ENCODE measurements at regions not wholly inside any gene's neighbourhood (a gene's known extent, or its start where the extent isn't known, plus 50 kb on each side); places are given as distances from the start of the nearest gene placed in this dataset.

DNA sequence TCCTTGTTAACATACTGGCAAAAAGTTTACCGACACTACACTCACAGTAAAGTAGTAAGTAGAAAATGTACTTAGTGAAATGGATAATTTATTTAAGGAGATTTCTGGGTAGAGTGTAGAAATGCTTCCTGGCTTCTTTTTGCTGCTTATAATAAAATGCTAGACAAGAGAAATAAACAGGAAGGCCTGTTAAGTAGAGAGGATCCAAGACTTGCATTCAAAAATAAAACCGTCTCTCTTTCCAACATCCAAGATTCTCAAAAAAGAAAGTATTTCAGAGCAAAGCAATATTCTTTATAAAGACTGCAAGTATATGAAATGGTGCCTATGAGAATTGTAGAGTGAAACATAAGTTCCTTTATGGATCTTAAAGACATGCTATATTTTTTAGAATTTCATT, 77.0 kb upstream of the CNTN6 start:
- peaks cover 14% of the 10 kb centered on the region for H3K9me3 Mint-ChIP-seq (ENCODE audit: unreplicated experiment)
- TF ChIP-seq, protein P1, sequence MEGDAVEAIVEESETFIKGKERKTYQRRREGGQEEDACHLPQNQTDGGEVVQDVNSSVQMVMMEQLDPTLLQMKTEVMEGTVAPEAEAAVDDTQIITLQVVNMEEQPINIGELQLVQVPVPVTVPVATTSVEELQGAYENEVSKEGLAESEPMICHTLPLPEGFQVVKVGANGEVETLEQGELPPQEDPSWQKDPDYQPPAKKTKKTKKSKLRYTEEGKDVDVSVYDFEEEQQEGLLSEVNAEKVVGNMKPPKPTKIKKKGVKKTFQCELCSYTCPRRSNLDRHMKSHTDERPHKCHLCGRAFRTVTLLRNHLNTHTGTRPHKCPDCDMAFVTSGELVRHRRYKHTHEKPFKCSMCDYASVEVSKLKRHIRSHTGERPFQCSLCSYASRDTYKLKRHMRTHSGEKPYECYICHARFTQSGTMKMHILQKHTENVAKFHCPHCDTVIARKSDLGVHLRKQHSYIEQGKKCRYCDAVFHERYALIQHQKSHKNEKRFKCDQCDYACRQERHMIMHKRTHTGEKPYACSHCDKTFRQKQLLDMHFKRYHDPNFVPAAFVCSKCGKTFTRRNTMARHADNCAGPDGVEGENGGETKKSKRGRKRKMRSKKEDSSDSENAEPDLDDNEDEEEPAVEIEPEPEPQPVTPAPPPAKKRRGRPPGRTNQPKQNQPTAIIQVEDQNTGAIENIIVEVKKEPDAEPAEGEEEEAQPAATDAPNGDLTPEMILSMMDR (IDR thresholded peaks at IDR 0.05; ENCODE audit: unreplicated experiment): no peak
- no peak overlapping the region for H3K27ac Mint-ChIP-seq (ENCODE audit: unreplicated experiment)
- DNase-seq (ENCODE audit: low spot score): no peak
- no peaks in the 10 kb centered on the region for H3K4me1 Mint-ChIP-seq (ENCODE audit: unreplicated experiment)
- no peak overlapping the region for H3K4me3 Mint-ChIP-seq (ENCODE audit: unreplicated experiment)
- H3K36me3 Mint-ChIP-seq (ENCODE audit: low read depth, unreplicated experiment): no peaks in the 10 kb centered on the region
- no peaks in the 10 kb centered on the region for H3K27me3 Mint-ChIP-seq (ENCODE audit: unreplicated experiment)

DNA sequence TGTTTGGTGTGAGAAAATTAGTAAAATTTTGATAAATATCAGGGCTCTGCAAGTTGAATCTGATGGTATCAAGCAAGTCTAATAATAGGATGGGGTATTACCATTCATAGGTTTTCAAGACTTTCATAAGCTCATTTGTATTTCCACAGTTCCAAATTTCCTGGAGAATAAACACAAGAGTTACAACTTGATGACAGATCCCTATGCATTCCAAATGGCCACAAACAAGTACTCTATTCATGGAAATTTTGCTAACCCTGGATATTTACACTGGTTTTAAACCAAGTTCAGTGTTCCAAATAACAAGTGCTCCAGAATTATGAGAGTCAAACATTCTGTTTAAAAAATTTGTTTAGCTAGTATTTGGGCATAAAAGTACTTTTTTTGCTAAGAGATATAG, 75.0 kb upstream of the CNTN6 start:
- Mint-ChIP-seq H3K27me3 (ENCODE audit: unreplicated experiment) (no peaks in the 10 kb centered on the region), H3K27ac (ENCODE audit: unreplicated experiment) (no peak overlapping the region), H3K4me1 (ENCODE audit: unreplicated experiment) (no peaks in the 10 kb centered on the region), H3K9me3 (ENCODE audit: unreplicated experiment) (peaks cover 14% of the 10 kb centered on the region), H3K4me3 (ENCODE audit: unreplicated experiment) (no peak overlapping the region), H3K36me3 (ENCODE audit: low read depth, unreplicated experiment) (peaks cover 3% of the 10 kb centered on the region)
- TF ChIP-seq, protein P1 (IDR thresholded peaks at IDR 0.05; ENCODE audit: unreplicated experiment): no peak
- DNase-seq (ENCODE audit: low spot score): no peak

DNA sequence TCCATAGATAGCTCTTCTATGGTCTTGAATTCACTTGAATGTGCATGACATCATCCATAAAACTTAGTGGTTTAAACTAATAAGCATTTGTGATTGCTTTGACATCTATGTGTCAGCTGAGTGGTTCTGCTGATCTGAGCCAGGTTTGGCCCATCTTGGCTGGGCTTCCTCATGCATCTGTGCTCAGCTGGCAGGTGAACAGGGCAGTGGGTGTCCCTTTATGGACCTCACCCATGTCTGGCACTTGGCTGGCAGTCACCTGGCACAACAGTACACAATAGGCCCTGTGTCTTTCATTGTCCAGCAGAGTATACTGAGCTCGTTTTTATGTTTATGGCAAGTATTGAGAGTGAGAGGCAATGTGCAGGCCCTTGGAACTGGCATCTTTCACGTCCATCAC, 73.7 kb upstream of the CNTN6 start:
- DNase-seq (ENCODE audit: low spot score): no peak
- H3K27me3 Mint-ChIP-seq (ENCODE audit: unreplicated experiment): no peaks in the 10 kb centered on the region
- no peak overlapping the region for H3K27ac Mint-ChIP-seq (ENCODE audit: unreplicated experiment)
- H3K4me3 Mint-ChIP-seq (ENCODE audit: unreplicated experiment): no peak overlapping the region
- peaks cover 3% of the 10 kb centered on the region for H3K36me3 Mint-ChIP-seq (ENCODE audit: low read depth, unreplicated experiment)
- H3K4me1 Mint-ChIP-seq (ENCODE audit: unreplicated experiment): no peaks in the 10 kb centered on the region
- peaks cover 7% of the 10 kb centered on the region for H3K9me3 Mint-ChIP-seq (ENCODE audit: unreplicated experiment)
- TF ChIP-seq, protein P1 (IDR thresholded peaks at IDR 0.05; ENCODE audit: unreplicated experiment): no peak

DNA sequence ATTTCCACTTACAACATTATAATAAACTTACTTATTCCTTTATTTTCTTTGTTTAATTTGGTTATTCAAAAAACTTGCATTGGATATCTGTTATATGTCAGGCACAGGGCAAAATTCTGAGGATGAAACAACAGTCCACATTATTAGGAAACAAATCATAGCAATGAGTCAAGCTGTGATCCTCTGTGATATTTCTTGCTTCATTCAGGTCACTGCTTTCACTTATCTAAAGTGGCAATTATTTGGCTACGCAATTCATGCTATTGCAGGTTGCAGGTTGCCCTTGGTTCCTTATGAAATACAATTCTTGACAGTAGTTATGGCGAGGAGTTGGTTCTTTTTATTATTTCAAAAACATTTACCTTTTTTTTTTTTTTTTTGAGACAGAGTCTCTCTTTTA, 66.4 kb upstream of the CNTN6 start:
- Mint-ChIP-seq H3K27me3 (ENCODE audit: unreplicated experiment) (no peaks in the 10 kb centered on the region), H3K36me3 (ENCODE audit: low read depth, unreplicated experiment) (peaks cover 3% of the 10 kb centered on the region), H3K4me3 (ENCODE audit: unreplicated experiment) (no peak overlapping the region), H3K4me1 (ENCODE audit: unreplicated experiment) (no peaks in the 10 kb centered on the region), H3K9me3 (ENCODE audit: unreplicated experiment) (peaks cover 10% of the 10 kb centered on the region), H3K27ac (ENCODE audit: unreplicated experiment) (no peak overlapping the region)
- no peak for DNase-seq (ENCODE audit: low spot score)
- TF ChIP-seq, protein P1 (IDR thresholded peaks at IDR 0.05; ENCODE audit: unreplicated experiment): no peak

DNA sequence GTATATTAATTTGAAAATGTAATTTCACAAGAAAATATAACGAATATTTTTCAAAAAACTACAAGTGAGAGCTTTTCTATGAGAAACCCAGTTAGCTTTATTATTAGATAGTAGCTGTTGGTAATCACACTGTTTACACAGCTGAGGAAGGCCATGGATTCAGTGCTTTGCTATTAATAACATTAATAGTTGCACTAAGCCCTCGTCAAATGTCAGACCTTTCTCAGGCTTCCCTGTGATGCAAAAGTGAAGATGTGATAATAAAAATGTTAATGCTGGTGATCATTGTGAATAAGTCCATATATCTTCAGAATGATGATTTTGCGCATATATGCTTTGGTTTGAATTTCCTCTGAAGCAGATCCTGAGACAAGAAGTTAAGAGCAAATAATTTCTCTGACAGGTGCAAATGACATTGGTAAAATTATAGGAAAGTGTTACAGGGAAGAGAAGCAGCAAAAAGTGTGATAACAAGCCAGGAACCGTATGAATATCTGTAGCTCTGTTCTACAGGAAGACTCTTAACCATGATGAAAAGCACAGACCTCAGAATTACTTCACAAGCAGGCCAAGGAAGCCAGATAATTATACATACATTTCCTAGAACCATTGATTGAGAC, 56.5 kb upstream of the CNTN6 start:
- peaks cover 17% of the 10 kb centered on the region for H3K9me3 Mint-ChIP-seq (ENCODE audit: unreplicated experiment)
- H3K4me3 Mint-ChIP-seq (ENCODE audit: unreplicated experiment): no peak overlapping the region
- H3K4me1 Mint-ChIP-seq (ENCODE audit: unreplicated experiment): no peaks in the 10 kb centered on the region

More for the DNA sequence above, 56.5 kb upstream of the CNTN6 start:
- Mint-ChIP-seq H3K27me3 (ENCODE audit: unreplicated experiment) (peaks cover 2% of the 10 kb centered on the region), H3K27ac (ENCODE audit: unreplicated experiment) (no peak overlapping the region), H3K36me3 (ENCODE audit: low read depth, unreplicated experiment) (no peaks in the 10 kb centered on the region)
- DNase-seq (ENCODE audit: low spot score): no peak
- TF ChIP-seq, protein P1 (IDR thresholded peaks at IDR 0.05; ENCODE audit: unreplicated experiment): no peak

Data from endothelial cell (in vitro differentiated cells).